AG04449 (cell line): ENCODE measurements at regions not wholly inside any gene's neighbourhood (a gene's known extent, or its start where the extent isn't known, plus 50 kb on each side); places are given as distances from the start of the nearest gene placed in this dataset.

Experiments
- CTCF ChIA-PET: fragments of 350-600 bp; formaldehyde crosslinking; extraction: SDS; loops from one replicate; lab custom pipeline; 2021; ENCODE audit warnings: antibody characterized with exemption; lab: Yijun Ruan, JAX
- POLR2A ChIA-PET: fragments of 400-600, 350-600 bp; formaldehyde crosslinking; extraction: SDS; loops from one replicate; lab custom pipeline; 2020; ENCODE audit warnings: antibody characterized with exemption, inconsistent platforms; lab: Yijun Ruan, JAX
- DNase-seq: peaks from one replicate; pipeline ENCODE4 v3.0.0-alpha.2; 2010; ENCODE audit warnings: low read depth, low spot score
- H3K4me3 ChIP-seq: 2 replicates; pipeline ENCODE4 v1.5.1; 2011; ENCODE audit warnings: low read depth, mild to moderate bottlenecking, control low read depth, low read length
- CTCF ChIP-seq: IDR thresholded peaks from one replicate; pipeline ENCODE4 v1.5.1; 2011; ENCODE audit warnings: mild to moderate bottlenecking, moderate library complexity, low read length, control low read depth, inconsistent platforms; ENCODE audit not compliant: insufficient read depth; ENCODE audit errors: missing control alignments

DNA sequence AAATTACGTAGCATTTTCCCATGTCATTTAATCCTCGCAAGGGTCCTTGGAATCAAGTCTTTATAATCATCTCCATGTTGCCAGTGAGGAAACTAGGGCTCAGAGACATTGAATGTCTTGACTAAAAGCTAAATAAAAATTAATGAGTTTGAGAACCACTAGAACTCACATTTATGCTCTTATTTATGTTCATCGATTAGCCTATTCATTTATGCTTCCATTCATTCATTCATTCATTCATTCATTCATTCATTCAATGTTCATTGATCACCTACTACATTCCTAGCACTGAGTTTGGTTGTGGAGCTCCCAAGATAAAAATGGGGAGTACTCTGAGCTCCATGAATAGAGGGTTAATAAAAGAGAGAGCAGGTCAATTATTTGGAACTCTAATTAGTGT, 59.7 kb downstream of the KCNA1 start:
- ChIA-PET POLR2A (no interaction called here), CTCF (interaction anchor here (1.0 kb wide), 1 partner anchor 114 kb away, joined by 3 read pairs; no protein-coding TSS in a partner anchor)
- no peak overlapping the region for H3K4me3 ChIP-seq
- DNase-seq = no peak
- TF ChIP-seq CTCF = no peak

- ChIA-PET POLR2A (no interaction called here), CTCF (no interaction called here)
- TF ChIP-seq CTCF = no peak
- no peak overlapping the region for H3K4me3 ChIP-seq
- no peak for DNase-seq
Measured at GRCh38 chr12:4974217-4974616, 64.5 kb downstream of the KCNA1 start.

DNA sequence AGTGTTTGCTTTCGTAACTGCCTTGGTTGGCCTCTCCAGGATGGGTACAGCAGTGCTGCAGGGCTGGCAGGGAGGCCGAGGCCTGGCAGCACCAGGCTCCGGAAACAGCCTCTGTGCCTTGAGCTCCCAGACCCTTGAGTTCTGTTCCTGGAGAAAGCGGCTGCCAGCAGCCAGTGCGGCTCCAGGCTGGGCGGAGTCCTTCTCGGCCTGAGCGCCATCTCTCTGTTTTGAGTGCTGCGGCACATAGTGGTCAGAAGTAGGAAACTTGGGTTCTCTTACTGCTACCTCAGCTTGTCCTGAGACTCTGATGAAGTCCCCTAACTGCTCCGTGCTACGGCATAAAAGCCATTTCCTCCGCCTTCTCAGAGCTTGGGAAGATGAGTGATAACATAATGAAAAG, 65.9 kb downstream of the KCNA1 start:
- no peak for TF ChIP-seq CTCF
- H3K4me3 ChIP-seq = no peak overlapping the region
- no peak for DNase-seq
- ChIA-PET POLR2A (no interaction called here), CTCF (interaction anchor here (1.2 to 2.8 kb wide), 3 partner anchors 13 to 120 kb away, joined by 3 to 18 read pairs (median 3); no protein-coding TSS in a partner anchor)

DNA sequence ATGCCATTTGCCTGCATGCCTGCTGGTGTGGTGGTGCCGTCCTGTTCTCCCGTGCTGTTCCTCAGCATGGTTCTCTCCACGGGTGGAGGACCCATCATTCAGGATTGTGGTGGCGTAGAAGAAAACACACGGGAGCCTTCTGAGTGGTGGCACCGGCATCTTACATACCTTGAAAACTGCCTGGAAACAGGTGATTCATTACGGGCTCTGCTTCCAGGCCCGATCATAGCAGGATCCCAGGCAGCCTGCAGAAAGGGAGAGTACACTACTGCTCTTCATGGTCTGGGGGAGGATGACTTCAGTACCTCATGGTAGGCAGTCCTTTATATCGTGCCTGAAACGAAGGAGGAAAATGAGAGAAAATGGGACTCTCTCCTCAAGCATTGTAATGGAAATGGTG, 66.6 kb upstream of the KCNA5 start:
- no peak overlapping the region for H3K4me3 ChIP-seq
- no peak for DNase-seq
- TF ChIP-seq CTCF = no peak
- POLR2A ChIA-PET = no interaction called here
- CTCF ChIA-PET = interaction anchor here (2.8 kb wide), 1 partner anchor 122 kb away, joined by 18 read pairs; no protein-coding TSS in a partner anchor

GRCh38 chr12:4978737-4979136, 64.9 kb upstream of the KCNA5 start:
- CTCF ChIA-PET = interaction anchor here (0.7 to 1.4 kb wide), 3 partner anchors 122 to 130 kb away, joined by 3 to 4 read pairs (median 4); no protein-coding TSS in a partner anchor
- no peak for TF ChIP-seq CTCF
- H3K4me3 ChIP-seq = no peak overlapping the region
- DNase-seq = no peak
- POLR2A ChIA-PET = no interaction called here

- no peak for DNase-seq
- no peak for TF ChIP-seq CTCF
- H3K4me3 ChIP-seq = no peak overlapping the region
- ChIA-PET CTCF (interaction anchor here (0.8 to 1.4 kb wide), 4 partner anchors 11 to 126 kb away, joined by 3 to 4 read pairs (median 3); no protein-coding TSS in a partner anchor), POLR2A (no interaction called here)
Measured at GRCh38 chr12:4979737-4980136, 63.9 kb upstream of the KCNA5 start.
